ENCODE measurements at regions not wholly inside any gene's neighbourhood (a gene's known extent, or its start where the extent isn't known, plus 50 kb on each side); places are given as distances from the start of the nearest gene placed in this dataset.
"Not testable (repeated sequence)": the region's sequence is repeated elsewhere in the genome, so short reads cannot be mapped to it uniquely, and the experiment has no call there.

DNA sequence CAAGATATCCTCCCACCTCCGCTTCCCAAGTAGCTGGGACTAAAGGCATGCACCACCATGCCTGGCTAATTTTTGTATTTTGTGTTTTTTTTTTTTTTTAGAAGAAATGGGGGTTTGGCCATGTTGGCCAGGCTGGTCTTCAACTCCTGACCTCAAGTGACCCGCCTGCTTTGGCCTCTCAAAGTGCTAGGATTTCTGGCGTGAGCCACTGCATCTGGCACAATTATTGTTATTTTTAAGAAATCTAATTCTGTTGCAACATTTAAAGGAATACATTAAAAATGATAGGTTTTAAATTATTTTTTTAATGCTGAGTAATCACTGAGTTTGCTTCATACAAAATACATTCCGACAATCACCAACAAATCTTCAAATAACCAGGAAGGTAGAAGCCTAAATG, 178.1 kb upstream of the SEMA3E start:
- no peak for DNase-seq (ENCODE audit: low spot score)

GRCh38 chr7:83824214-83824613, 175.3 kb upstream of the SEMA3E start:
- no peak for DNase-seq (ENCODE audit: low spot score)

- no peak for DNase-seq (ENCODE audit: low spot score)
Observed at GRCh38 chr7:83821866-83822265, 172.9 kb upstream of the SEMA3E start.

DNA sequence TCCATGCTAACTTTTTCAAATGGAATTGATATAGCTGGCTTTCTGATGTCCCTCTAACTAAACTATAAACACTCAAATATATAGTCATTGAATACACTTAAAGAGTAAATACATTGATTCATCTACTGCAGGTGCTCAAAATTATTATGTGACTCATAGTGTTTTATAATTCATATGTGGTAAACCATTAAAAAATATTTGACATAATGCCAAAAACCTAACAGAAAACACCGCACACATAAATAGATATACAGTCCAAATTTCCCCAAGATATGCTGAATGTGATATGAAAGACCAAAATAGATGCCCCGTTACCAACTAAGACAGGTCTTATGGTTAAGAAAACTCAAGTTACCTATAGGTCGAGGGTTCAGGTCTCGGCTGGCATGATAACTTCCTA, 171.7 kb upstream of the SEMA3E start:
- no peak for DNase-seq (ENCODE audit: low spot score)

DNA sequence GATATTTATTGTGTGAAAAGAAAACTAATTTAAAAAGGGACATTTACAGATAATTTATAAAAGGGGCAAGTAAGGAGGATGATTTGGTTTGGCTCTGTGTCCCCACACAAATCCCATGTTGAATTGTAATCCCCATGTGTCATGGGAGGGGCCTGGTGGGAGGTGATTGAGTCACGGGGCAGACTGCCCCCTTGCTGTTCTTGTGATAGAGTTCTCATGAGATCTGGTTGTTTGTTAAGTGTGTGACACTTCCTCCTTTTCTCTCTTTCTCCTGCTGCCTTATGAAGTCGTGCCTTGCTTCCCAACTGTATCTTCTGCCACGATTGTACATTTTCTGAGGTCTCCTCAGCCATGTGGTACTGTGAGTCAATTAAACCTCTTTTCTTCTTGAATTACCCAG, 171.0 kb upstream of the SEMA3E start:
- no peak for DNase-seq (ENCODE audit: low spot score)

DNA sequence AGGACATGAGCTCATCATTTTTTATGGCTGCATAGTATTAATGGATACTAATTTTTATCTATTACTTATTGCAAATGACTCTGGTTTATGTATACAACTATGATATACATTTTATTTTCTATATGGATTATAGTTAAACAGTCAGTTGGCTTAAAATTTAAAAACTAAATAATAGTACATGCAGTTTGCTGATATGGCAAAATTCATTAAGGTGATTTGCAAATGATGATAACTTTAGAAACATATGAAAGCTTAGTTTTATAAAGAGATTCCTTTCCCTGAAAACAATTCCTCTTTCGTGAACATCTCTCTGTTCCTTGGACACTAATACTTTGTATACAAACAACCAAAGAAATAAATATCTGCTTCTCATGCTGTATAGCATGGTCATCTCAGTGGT, 165.5 kb upstream of the SEMA3E start:
- no peak for DNase-seq (ENCODE audit: low spot score)

GRCh38 chr7:83812563-83812962, 163.6 kb upstream of the SEMA3E start:
- DNase-seq (ENCODE audit: low spot score), result not testable (repeated sequence)

DNA sequence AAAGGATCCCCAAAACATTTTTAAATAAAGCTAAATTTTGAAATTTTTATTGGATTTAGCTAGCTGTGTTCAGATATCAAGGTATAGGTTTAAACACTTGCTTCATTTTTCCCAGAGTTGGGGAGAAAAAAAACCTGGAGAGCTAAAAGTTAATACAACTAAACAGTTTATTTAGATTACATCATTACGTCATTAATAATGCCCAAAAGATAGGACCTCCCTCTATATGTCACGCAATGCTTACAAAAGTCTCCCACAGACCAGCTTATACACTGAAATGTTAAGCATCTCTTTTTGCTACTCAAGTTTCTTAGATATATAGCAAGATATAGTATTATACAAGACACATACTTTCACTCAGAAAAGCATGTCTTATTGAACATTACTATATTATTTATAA, 160.0 kb upstream of the SEMA3E start:
- no peak for DNase-seq (ENCODE audit: low spot score)

GRCh38 chr7:83807774-83808173, 158.8 kb upstream of the SEMA3E start:
- no peak for DNase-seq (ENCODE audit: low spot score)

- no peak for DNase-seq (ENCODE audit: low spot score)
Observed at GRCh38 chr7:83806538-83806937, 157.6 kb upstream of the SEMA3E start.

GRCh38 chr7:83799333-83799732, 150.4 kb upstream of the SEMA3E start:
- no peak for DNase-seq (ENCODE audit: low spot score)

DNA sequence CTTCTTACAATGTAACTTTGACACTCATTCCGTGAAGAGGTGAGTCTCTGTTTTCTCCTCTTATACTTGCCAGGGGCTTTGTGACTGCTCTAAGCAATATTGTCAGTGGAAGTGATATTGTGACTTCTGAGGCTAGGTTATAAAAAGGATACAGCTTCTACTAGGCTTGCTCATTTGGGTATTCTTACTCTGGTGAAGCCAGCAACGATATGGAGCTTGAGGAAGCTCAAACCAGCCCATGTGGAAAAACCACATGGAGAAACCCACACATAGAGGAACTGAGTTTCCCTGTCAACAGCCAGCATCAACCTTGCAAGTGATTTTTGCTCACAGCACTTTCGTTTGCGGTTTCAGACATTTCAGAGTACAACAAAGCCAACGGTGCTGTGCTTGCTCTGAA, 149.6 kb upstream of the SEMA3E start:
- DNase-seq (ENCODE audit: low spot score), result no peak

DNA sequence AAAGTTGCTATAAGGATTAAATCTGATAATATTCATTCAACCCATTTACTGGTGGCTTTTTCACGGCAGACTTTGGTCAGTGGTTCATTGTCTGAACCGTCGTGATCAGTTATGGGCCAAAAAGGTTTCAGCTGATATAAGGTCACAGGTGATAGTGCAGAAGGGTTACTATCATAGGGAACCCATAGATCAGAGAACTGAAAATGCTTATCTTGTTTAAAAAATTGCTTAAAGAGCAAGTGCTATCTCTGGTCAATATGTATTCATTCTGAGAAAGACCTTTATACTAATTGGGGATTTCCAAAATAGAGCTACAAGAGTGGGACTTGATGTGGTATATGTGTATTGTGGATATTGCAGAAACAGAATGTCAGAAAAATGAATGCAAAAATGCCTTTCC, 147.8 kb upstream of the SEMA3E start:
- no peak for DNase-seq (ENCODE audit: low spot score)

DNA sequence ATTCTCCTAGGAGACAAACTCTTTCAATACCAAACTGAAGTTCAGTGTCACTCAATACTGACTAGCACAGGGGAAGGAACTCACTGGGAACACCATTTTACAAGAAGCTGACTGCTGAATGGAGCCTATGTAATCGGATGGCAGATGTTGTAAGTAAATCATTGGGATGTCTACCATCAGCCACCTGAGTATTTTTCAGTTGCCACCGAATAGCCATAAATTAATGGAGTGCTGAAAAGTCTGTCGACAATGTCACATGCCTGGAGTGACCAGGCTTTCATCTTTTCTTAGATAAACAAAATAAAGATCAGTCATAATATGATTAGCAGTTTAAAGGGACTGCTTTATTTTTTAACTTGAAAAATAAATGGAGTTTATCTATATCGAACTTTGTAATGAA, 145.9 kb upstream of the SEMA3E start:
- no peak for DNase-seq (ENCODE audit: low spot score)

DNA sequence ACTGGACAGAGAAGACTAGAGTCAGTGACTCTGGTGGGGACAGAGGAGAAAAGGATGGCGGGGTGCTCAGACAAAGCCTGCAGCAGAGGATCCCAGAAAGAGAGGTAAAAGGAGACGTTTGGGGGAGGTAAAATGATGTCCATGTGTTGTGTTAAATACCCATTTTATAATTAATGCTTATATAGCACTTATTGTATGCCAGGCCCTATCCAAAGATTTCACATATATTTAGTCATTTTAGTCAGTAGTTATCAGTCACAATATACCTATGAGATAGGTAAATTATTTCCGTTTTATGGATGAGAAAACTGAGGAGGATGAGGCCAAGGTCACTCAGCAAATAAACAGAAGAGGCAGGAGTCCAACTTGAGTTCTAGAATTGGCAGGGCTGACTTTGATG, 144.6 kb upstream of the SEMA3E start:
- no peak for DNase-seq (ENCODE audit: low spot score)

DNA sequence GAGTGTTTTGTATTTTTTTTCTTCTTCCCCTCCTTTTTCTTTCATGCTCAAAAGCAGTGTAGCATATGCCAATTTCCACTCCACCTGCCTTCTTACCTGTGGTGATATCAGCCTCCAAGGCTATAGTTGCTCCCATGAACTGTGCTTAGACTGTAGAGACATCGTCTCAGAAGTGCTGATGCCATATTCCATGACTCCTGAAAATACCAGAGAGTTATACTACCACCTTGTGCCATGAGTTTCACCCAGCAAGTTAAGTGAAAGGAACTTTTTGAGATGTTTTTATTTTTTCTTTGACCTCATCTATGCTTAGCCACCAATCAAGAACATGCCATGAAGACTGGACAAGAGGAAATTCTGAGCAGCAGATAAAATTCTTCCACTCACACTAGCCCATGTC, 142.8 kb upstream of the SEMA3E start:
- DNase-seq (ENCODE audit: low spot score), result no peak

DNA sequence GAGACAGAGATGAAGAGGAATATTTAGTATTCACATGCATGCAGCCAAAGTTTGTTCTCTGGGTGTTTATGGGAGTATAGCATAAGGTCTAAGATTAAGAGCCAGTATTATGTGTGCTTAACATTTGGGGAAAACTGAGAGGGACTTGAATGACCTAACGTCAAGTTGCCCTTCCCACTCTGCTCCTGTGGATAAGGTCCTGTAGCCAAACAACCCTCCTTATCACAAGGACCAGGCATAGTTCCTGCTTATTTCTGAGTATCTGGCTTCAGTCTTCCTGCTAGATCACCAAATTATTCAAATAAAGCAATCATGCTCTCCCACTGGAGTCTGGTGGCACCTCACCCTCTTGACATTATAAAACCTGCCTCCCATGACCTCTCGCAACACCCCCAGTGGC, 137.9 kb upstream of the SEMA3E start:
- no peak for DNase-seq (ENCODE audit: low spot score)

- DNase-seq (ENCODE audit: low spot score), result no peak
Observed at GRCh38 chr7:83782628-83783027, 133.7 kb upstream of the SEMA3E start.

- DNase-seq (ENCODE audit: low spot score), result no peak
Observed at GRCh38 chr7:83778073-83778443, 129.1 kb upstream of the SEMA3E start.

DNA sequence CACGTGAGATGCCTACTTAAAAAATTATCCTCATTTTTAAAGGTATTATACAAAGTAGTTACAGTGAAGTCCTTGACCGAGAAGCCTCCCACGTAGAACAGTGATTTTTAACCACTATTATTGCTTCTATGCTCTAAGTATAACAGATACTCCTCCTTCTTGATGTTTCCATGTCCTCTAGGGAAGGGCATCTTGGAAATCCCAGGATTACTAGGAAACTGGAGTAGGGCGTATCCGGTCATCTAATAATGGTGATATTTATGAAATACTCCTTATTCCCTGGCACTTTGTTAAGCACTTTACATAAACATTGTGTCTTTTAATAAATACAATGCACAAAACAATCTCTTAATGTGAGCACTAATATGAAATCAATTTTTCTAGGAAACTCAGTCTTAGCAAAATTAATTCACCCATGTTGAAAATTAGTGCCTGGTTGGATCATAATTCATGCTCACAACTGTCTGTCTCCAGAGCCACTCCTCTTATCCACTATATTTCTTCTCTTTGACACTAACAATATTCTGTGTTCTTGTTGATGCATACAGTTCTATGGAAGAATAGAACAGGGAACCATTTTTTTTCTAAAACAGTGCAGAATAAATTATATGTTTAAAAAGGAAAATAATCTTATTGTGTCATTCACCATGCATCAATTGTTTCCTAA, 128.6 kb upstream of the SEMA3E start:
- no peak for DNase-seq (ENCODE audit: low spot score)

- no peak for DNase-seq (ENCODE audit: low spot score)
Observed at GRCh38 chr7:83769407-83769806, 120.5 kb upstream of the SEMA3E start.

DNA sequence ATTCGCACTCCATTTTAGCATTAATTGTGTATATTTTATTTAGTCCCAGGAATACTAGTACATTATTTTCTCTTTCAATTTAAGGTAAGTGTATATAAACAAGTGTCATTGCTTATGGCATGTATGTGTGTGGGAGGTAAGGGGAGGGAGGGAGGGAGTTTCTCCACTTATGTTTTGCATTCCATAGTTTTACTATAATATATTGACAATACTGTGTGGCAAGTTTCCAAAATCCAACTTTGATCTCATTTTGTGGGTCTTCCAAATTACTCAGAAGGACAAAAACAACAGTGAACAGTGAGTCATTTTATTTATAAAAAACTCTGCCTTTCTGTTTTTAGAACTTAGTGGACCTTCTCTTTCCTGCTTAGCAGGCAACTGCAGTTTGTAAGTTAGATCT, 102.3 kb upstream of the SEMA3E start:
- DNase-seq (ENCODE audit: low spot score), result no peak

GRCh38 chr7:83749495-83749894, 100.6 kb upstream of the SEMA3E start:
- DNase-seq (ENCODE audit: low spot score), result no peak

DNA sequence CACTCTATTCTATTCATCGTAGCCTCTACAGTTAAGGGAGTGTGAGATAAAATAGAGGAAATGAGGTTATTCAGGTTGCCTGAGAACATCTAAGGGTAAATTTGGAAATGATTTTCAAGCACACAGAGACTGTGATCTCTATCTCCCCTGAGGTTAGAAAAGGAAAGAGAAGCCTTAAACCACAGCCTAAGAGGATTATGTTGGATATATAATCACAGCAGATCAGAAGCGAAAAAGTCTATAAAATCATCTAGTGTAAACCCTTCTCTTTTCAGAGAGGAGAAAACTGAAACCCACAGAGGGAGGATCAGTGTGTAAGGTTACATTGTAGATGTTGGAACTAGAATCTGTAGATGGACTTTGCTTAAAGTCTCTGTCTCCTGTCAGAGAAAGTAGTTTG, 90.6 kb upstream of the SEMA3E start:
- no peak for DNase-seq (ENCODE audit: low spot score)

GRCh38 chr7:83738291-83738835, 89.4 kb upstream of the SEMA3E start:
- DNase-seq (ENCODE audit: low spot score), result no peak

Data from AG08395 (cell line).